Endothelial cell (in vitro differentiated cells): ENCODE measurements at regions not wholly inside any gene's neighbourhood (a gene's known extent, or its start where the extent isn't known, plus 50 kb on each side); places are given as distances from the start of the nearest gene placed in this dataset.

Source experiments
- DNase-seq: peaks from one replicate; pipeline ENCODE4 v3.0.0; 2021; ENCODE audit warnings: low spot score
- H3K27ac Mint-ChIP-seq: one replicate; pipeline ENCODE4 v1.8.0; 2021; ENCODE audit warnings: mixed read lengths, inconsistent platforms; ENCODE audit not compliant: unreplicated experiment
- H3K27me3 Mint-ChIP-seq: one replicate; pipeline ENCODE4 v1.8.0; 2021; ENCODE audit warnings: mild to moderate bottlenecking, moderate library complexity, mixed read lengths, inconsistent platforms; ENCODE audit not compliant: unreplicated experiment
- H3K36me3 Mint-ChIP-seq: one replicate; pipeline ENCODE4 v1.8.0; 2021; ENCODE audit warnings: mild to moderate bottlenecking, low read depth, mixed read lengths, inconsistent platforms; ENCODE audit not compliant: unreplicated experiment
- H3K4me1 Mint-ChIP-seq: one replicate; pipeline ENCODE4 v1.8.0; 2021; ENCODE audit warnings: mild to moderate bottlenecking, mixed read lengths, inconsistent platforms; ENCODE audit not compliant: unreplicated experiment
- H3K4me3 Mint-ChIP-seq: one replicate; pipeline ENCODE4 v1.8.0; 2021; ENCODE audit warnings: mild to moderate bottlenecking, mixed read lengths, inconsistent platforms; ENCODE audit not compliant: unreplicated experiment
- H3K9me3 Mint-ChIP-seq: one replicate; pipeline ENCODE4 v1.8.0; 2021; ENCODE audit warnings: mixed read lengths, inconsistent platforms; ENCODE audit not compliant: unreplicated experiment
- CTCF ChIP-seq: fragments of 200-600 bp; sonication (generic); IDR thresholded peaks from one replicate; pipeline ENCODE4 v1.5.0; 2021; ENCODE audit warnings: antibody characterized with exemption; ENCODE audit not compliant: unreplicated experiment

GRCh38 chr14:62557416-62557815 is 487.8 kb downstream of the KCNH5 start:
- Mint-ChIP-seq H3K4me3 (no peak overlapping the region), H3K27me3 (no peaks in the 10 kb centered on the region), H3K9me3 (no peaks in the 10 kb centered on the region), H3K4me1 (no peaks in the 10 kb centered on the region), H3K27ac (no peak overlapping the region), H3K36me3 (no peaks in the 10 kb centered on the region)
- TF ChIP-seq CTCF: no peak
- DNase-seq: no peak

- H3K9me3 Mint-ChIP-seq: no peaks in the 10 kb centered on the region
- no peaks in the 10 kb centered on the region for H3K4me1 Mint-ChIP-seq
- TF ChIP-seq CTCF: no peak
- no peak for DNase-seq
- H3K36me3 Mint-ChIP-seq: no peaks in the 10 kb centered on the region
- no peak overlapping the region for H3K4me3 Mint-ChIP-seq
- H3K27ac Mint-ChIP-seq: no peak overlapping the region
- H3K27me3 Mint-ChIP-seq: no peaks in the 10 kb centered on the region
Observed at GRCh38 chr14:62558451-62558850, 486.8 kb downstream of the KCNH5 start.

GRCh38 chr14:62585247-62585646 is 460.0 kb downstream of the KCNH5 start:
- TF ChIP-seq CTCF: no peak
- no peak overlapping the region for H3K27ac Mint-ChIP-seq
- DNase-seq: no peak
- H3K36me3 Mint-ChIP-seq: no peaks in the 10 kb centered on the region
- no peak overlapping the region for H3K4me3 Mint-ChIP-seq
- no peaks in the 10 kb centered on the region for H3K9me3 Mint-ChIP-seq
- no peaks in the 10 kb centered on the region for H3K4me1 Mint-ChIP-seq
- peaks cover 1% of the 10 kb centered on the region for H3K27me3 Mint-ChIP-seq

- Mint-ChIP-seq H3K4me3 (no peak overlapping the region), H3K9me3 (no peaks in the 10 kb centered on the region), H3K4me1 (no peaks in the 10 kb centered on the region), H3K27ac (no peak overlapping the region), H3K27me3 (no peaks in the 10 kb centered on the region), H3K36me3 (no peaks in the 10 kb centered on the region)
- TF ChIP-seq CTCF: no peak
- no peak for DNase-seq
Observed at GRCh38 chr14:62592877-62593276, 452.4 kb downstream of the KCNH5 start.

- H3K4me3 Mint-ChIP-seq: no peak overlapping the region
- H3K4me1 Mint-ChIP-seq: no peaks in the 10 kb centered on the region
- H3K9me3 Mint-ChIP-seq: no peaks in the 10 kb centered on the region
- no peak for DNase-seq
- no peak overlapping the region for H3K27ac Mint-ChIP-seq
- no peaks in the 10 kb centered on the region for H3K27me3 Mint-ChIP-seq
- no peaks in the 10 kb centered on the region for H3K36me3 Mint-ChIP-seq
- no peak for TF ChIP-seq CTCF
Observed at GRCh38 chr14:62597143-62597542, 448.1 kb downstream of the KCNH5 start.
